ENCODE measurements at regions not wholly inside any gene's neighbourhood (a gene's known extent, or its start where the extent isn't known, plus 50 kb on each side); places are given as distances from the start of the nearest gene placed in this dataset.

GRCh38 chr17:13947499-13947898 is 121.8 kb upstream of the COX10 start:
- intact Hi-C loops (cut with micrococcal nuclease) = no loop called here
- no peaks in the 10 kb centered on the region for H3K36me3 ChIP-seq
- no peak for TF ChIP-seq CTCF (IDR thresholded peaks at IDR 0.05; ENCODE audit: borderline replicate concordance)
- H3K27me3 ChIP-seq (ENCODE audit: low read depth) = no peaks in the 10 kb centered on the region
- H3K27ac ChIP-seq (replicated peaks) = no peak overlapping the region
- no peak for DNase-seq
- no peaks in the 10 kb centered on the region for H3K4me1 ChIP-seq
- H3K9me3 ChIP-seq (replicated peaks) = no peaks in the 10 kb centered on the region
- no peak overlapping the region for H3K4me3 ChIP-seq

- Histone ChIP-seq H3K9me3 (replicated peaks) (no peaks in the 10 kb centered on the region), H3K36me3 (no peaks in the 10 kb centered on the region), H3K27me3 (ENCODE audit: low read depth) (no peaks in the 10 kb centered on the region), H3K4me3 (no peak overlapping the region), H3K4me1 (no peaks in the 10 kb centered on the region), H3K27ac (replicated peaks) (no peak overlapping the region)
- intact Hi-C loops (cut with micrococcal nuclease) = no loop called here
- TF ChIP-seq CTCF (IDR thresholded peaks at IDR 0.05; ENCODE audit: borderline replicate concordance) = no peak
- DNase-seq = no peak
These were observed 117.1 kb upstream of the COX10 start for GRCh38 chr17:13952009-13952750.

GRCh38 chr17:13953841-13954240 is 115.5 kb upstream of the COX10 start:
- Histone ChIP-seq H3K36me3 (no peaks in the 10 kb centered on the region), H3K4me3 (no peak overlapping the region), H3K27me3 (ENCODE audit: low read depth) (no peaks in the 10 kb centered on the region), H3K27ac (replicated peaks) (no peak overlapping the region), H3K4me1 (no peaks in the 10 kb centered on the region), H3K9me3 (replicated peaks) (no peaks in the 10 kb centered on the region)
- DNase-seq = no peak
- intact Hi-C loops (cut with micrococcal nuclease) = no loop called here
- no peak for TF ChIP-seq CTCF (IDR thresholded peaks at IDR 0.05; ENCODE audit: borderline replicate concordance)

- Histone ChIP-seq H3K27me3 (ENCODE audit: low read depth) (no peaks in the 10 kb centered on the region), H3K9me3 (replicated peaks) (no peaks in the 10 kb centered on the region), H3K4me3 (no peak overlapping the region), H3K27ac (replicated peaks) (no peak overlapping the region), H3K36me3 (no peaks in the 10 kb centered on the region), H3K4me1 (no peaks in the 10 kb centered on the region)
- DNase-seq = no peak
- no peak for TF ChIP-seq CTCF (IDR thresholded peaks at IDR 0.05; ENCODE audit: borderline replicate concordance)
- intact Hi-C loops (cut with micrococcal nuclease) = no loop called here
These were observed 111.7 kb upstream of the COX10 start for GRCh38 chr17:13957636-13958035.

GRCh38 chr17:13958773-13959172 is 110.5 kb upstream of the COX10 start:
- no peaks in the 10 kb centered on the region for H3K9me3 ChIP-seq (replicated peaks)
- H3K27me3 ChIP-seq (ENCODE audit: low read depth) = no peaks in the 10 kb centered on the region
- no peak for DNase-seq

More at GRCh38 chr17:13958773-13959172, 110.5 kb upstream of the COX10 start:
- H3K4me1 ChIP-seq = no peaks in the 10 kb centered on the region
- no peaks in the 10 kb centered on the region for H3K36me3 ChIP-seq
- TF ChIP-seq CTCF (IDR thresholded peaks at IDR 0.05; ENCODE audit: borderline replicate concordance) = no peak
- no peak overlapping the region for H3K4me3 ChIP-seq
- H3K27ac ChIP-seq (replicated peaks) = no peak overlapping the region
- intact Hi-C loops (cut with micrococcal nuclease) = no loop called here
